Prostate gland (tissue), 2 donors: ENCODE measurements at regions not wholly inside any gene's neighbourhood (a gene's known extent, or its start where the extent isn't known, plus 50 kb on each side); places are given as distances from the start of the nearest gene placed in this dataset.

ENCODE experiments used
- DNase-seq: peaks from one replicate; pipeline ENCODE4 v3.0.0-alpha.2; 2019; ENCODE audit warnings: low spot score
- H3K27ac ChIP-seq, 2 donors: fragments of 200-600 bp; sonication (generic); 2 replicates each; pipeline ENCODE4 v1.5.1; 2017 to 2019
- H3K27me3 ChIP-seq: fragments of 200-600 bp; sonication (generic); replicated peaks from 2 replicates; pipeline ENCODE4 v1.5.1; 2019; ENCODE audit not compliant: insufficient read depth
- H3K36me3 ChIP-seq, 2 donors: fragments of 200-600 bp; sonication (generic); 1 replicate in 1 of 2; 2 replicates in 1 of 2; pipeline versions ENCODE4 v1.5.1 to v1.8.1; 2017 to 2019
- H3K4me1 ChIP-seq: fragments of 200-600 bp; sonication (generic); replicated peaks from 2 replicates; pipeline ENCODE4 v1.5.1; 2019
- H3K4me3 ChIP-seq, 2 donors: fragments of 200-600 bp; sonication (generic); 2 replicates each; pipeline ENCODE4 v1.5.1; 2017 to 2019
- H3K9me3 ChIP-seq: fragments of 200-600 bp; sonication (generic); 2 replicates; pipeline ENCODE4 v1.5.1; 2017
- CTCF ChIP-seq, 4 experiments: fragments of 200-600 bp in 2 of 4; fragments of 450-650 bp in 2 of 4; sonication (generic) in 2 of 4; IDR thresholded peaks; 1 replicate in 3 of 4; 2 replicates in 1 of 4; pipeline ENCODE4 v1.5.1; 2016 to 2019; ENCODE audit warnings: antibody characterized with exemption in 4 of 4, mild to moderate bottlenecking in 2 of 4, moderate library complexity in 2 of 4
- POLR2A ChIP-seq: fragments of 450-650 bp; IDR thresholded peaks from one replicate; pipeline ENCODE4 v1.6.1; 2016; ENCODE audit warnings: antibody characterized with exemption, mild to moderate bottlenecking
- POLR2AphosphoS5 ChIP-seq: sonication (generic); formaldehyde crosslinking; IDR thresholded peaks from one replicate; pipeline ENCODE4 v1.6.1; 2017; ENCODE audit warnings: antibody characterized with exemption
- WGBS: methylation state at CpG from one replicate; pipeline ENCODE4 v1.1.5; 2018; 5-methylcytosine and 5-hydroxymethylcytosine counted together
- intact Hi-C: fragments of 100-400 bp; cut with DNase I; formaldehyde crosslinking; loops from one replicate; pipeline ENCODE4 v1.14.2; 2022

- no peaks in the 10 kb centered on the region for H3K4me1 ChIP-seq
- intact Hi-C loops: no loop called here
- H3K27ac ChIP-seq: no peak overlapping the region
- TF ChIP-seq POLR2AphosphoS5 (no peak), POLR2A (no peak), CTCF (IDR thresholded peaks at IDR 0.05) (no peak)
- no peaks in the 10 kb centered on the region for H3K9me3 ChIP-seq
- no peaks in the 10 kb centered on the region for H3K36me3 ChIP-seq
- 85% methylated on average over 4 of the region's 4 CpGs for WGBS
- no peak for DNase-seq
- H3K27me3 ChIP-seq: no peaks in the 10 kb centered on the region
- no peak overlapping the region for H3K4me3 ChIP-seq
These were observed 84.0 kb upstream of the PTPRR start for GRCh38 chr12:71004578-71004977.

GRCh38 chr12:71000748-71001147 lies 80.2 kb upstream of the PTPRR start:
- Histone ChIP-seq H3K27me3 (no peaks in the 10 kb centered on the region), H3K9me3 (no peaks in the 10 kb centered on the region), H3K27ac (no peak overlapping the region), H3K4me3 (no peak overlapping the region), H3K4me1 (no peaks in the 10 kb centered on the region), H3K36me3 (no peaks in the 10 kb centered on the region)
- TF ChIP-seq POLR2AphosphoS5: no peak
- DNase-seq: no peak
- 65% methylated on average over 1 of the region's 1 CpG for WGBS
- intact Hi-C loops: no loop called here

- WGBS: 88% methylated on average over 2 of the region's 2 CpGs
- DNase-seq: no peak
- no peaks in the 10 kb centered on the region for H3K9me3 ChIP-seq
- no peaks in the 10 kb centered on the region for H3K36me3 ChIP-seq
- H3K4me3 ChIP-seq: no peak overlapping the region
- no peaks in the 10 kb centered on the region for H3K27me3 ChIP-seq
- no peaks in the 10 kb centered on the region for H3K4me1 ChIP-seq
- no peak for TF ChIP-seq POLR2AphosphoS5
- no peak for TF ChIP-seq CTCF (IDR thresholded peaks at IDR 0.05)
- no peak for TF ChIP-seq POLR2A
- intact Hi-C loops: no loop called here
- no peak overlapping the region for H3K27ac ChIP-seq
These were observed 79.7 kb upstream of the PTPRR start for GRCh38 chr12:71000255-71000654.

- Histone ChIP-seq H3K36me3 (no peaks in the 10 kb centered on the region), H3K4me3 (no peak overlapping the region), H3K27ac (peak overlapping the region; percentile 40 to 53), H3K27me3 (no peaks in the 10 kb centered on the region), H3K4me1 (no peaks in the 10 kb centered on the region), H3K9me3 (no peaks in the 10 kb centered on the region)
- intact Hi-C loops: no loop called here
- 27% methylated on average over 5 of the region's 5 CpGs for WGBS
- TF ChIP-seq CTCF (IDR thresholded peaks at IDR 0.05) (no peak), POLR2AphosphoS5 (peak; percentile 82)
- DNase-seq: peak; percentile 15
These were observed 73.8 kb upstream of the PTPRR start for GRCh38 chr12:70994217-70994788.

GRCh38 chr12:70989232-70989631 lies 68.7 kb upstream of the PTPRR start:
- no peak for TF ChIP-seq POLR2AphosphoS5
- no peak for TF ChIP-seq POLR2A
- TF ChIP-seq CTCF (IDR thresholded peaks at IDR 0.05): no peak
- Histone ChIP-seq H3K36me3 (no peaks in the 10 kb centered on the region), H3K9me3 (no peaks in the 10 kb centered on the region), H3K4me3 (no peak overlapping the region), H3K27ac (no peak overlapping the region), H3K27me3 (no peaks in the 10 kb centered on the region), H3K4me1 (no peaks in the 10 kb centered on the region)
- DNase-seq: no peak
- WGBS: 63% methylated on average over 2 of the region's 2 CpGs
- intact Hi-C loops: no loop called here
